ENCODE measurements at regions not wholly inside any gene's neighbourhood (a gene's known extent, or its start where the extent isn't known, plus 50 kb on each side); places are given as distances from the start of the nearest gene placed in this dataset.

GRCh38 chr13:78430166-78430791 lies 173.1 kb downstream of the POU4F1 start:
- DNase-seq (ENCODE audit: low read depth, low spot score) = no peak
- in situ Hi-C loops (cut with HindIII; ENCODE audit: low sequenced_read_pairs) = no loop called here
- TF ChIP-seq, protein P1, sequence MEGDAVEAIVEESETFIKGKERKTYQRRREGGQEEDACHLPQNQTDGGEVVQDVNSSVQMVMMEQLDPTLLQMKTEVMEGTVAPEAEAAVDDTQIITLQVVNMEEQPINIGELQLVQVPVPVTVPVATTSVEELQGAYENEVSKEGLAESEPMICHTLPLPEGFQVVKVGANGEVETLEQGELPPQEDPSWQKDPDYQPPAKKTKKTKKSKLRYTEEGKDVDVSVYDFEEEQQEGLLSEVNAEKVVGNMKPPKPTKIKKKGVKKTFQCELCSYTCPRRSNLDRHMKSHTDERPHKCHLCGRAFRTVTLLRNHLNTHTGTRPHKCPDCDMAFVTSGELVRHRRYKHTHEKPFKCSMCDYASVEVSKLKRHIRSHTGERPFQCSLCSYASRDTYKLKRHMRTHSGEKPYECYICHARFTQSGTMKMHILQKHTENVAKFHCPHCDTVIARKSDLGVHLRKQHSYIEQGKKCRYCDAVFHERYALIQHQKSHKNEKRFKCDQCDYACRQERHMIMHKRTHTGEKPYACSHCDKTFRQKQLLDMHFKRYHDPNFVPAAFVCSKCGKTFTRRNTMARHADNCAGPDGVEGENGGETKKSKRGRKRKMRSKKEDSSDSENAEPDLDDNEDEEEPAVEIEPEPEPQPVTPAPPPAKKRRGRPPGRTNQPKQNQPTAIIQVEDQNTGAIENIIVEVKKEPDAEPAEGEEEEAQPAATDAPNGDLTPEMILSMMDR (IDR thresholded peaks at IDR 0.05; ENCODE audit: low read depth, low read length) = no peak
- H3K4me3 ChIP-seq (ENCODE audit: low read depth, low read length) = no peak overlapping the region

DNA sequence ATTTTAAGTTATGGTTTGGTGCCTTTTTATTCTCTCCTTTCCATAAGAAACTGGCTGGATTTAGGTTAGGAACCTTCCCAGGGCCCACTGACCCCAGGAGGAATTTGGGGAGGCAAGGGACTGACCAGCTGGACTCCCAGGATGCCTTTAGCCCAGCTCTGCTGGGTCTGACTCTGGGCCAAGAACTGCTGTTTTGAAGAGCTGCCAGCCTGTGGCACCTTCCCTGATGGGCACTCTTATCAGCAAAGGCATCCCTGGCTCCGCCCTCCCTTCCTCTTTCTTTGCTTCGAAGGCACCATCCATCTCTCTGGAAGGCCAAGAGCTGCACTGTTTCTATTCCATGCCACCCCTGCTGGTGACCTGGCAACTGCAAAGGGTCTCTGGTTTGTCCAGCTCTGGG lies 174.7 kb downstream of the POU4F1 start:
- in situ Hi-C loops (cut with HindIII; ENCODE audit: low sequenced_read_pairs) = no loop called here

GRCh38 chr13:78426183-78426582 lies 177.2 kb downstream of the POU4F1 start:
- DNase-seq (ENCODE audit: low read depth, low spot score) = no peak
- TF ChIP-seq, protein P1 (IDR thresholded peaks at IDR 0.05; ENCODE audit: low read depth, low read length) = no peak
- in situ Hi-C loops (cut with HindIII; ENCODE audit: low sequenced_read_pairs) = no loop called here
- no peak overlapping the region for H3K4me3 ChIP-seq (ENCODE audit: low read depth, low read length)

More for the DNA sequence above, 174.7 kb downstream of the POU4F1 start:
- H3K4me3 ChIP-seq (ENCODE audit: low read depth, low read length) = no peak overlapping the region
- TF ChIP-seq, protein P1 (IDR thresholded peaks at IDR 0.05; ENCODE audit: low read depth, low read length) = no peak
- no peak for DNase-seq (ENCODE audit: low read depth, low spot score)

GRCh38 chr13:78420814-78421213 lies 182.5 kb downstream of the POU4F1 start:
- TF ChIP-seq, protein P1 (IDR thresholded peaks at IDR 0.05; ENCODE audit: low read depth, low read length) = no peak
- no peak overlapping the region for H3K4me3 ChIP-seq (ENCODE audit: low read depth, low read length)
- in situ Hi-C loops (cut with HindIII; ENCODE audit: low sequenced_read_pairs) = no loop called here
- DNase-seq (ENCODE audit: low read depth, low spot score) = no peak

DNA sequence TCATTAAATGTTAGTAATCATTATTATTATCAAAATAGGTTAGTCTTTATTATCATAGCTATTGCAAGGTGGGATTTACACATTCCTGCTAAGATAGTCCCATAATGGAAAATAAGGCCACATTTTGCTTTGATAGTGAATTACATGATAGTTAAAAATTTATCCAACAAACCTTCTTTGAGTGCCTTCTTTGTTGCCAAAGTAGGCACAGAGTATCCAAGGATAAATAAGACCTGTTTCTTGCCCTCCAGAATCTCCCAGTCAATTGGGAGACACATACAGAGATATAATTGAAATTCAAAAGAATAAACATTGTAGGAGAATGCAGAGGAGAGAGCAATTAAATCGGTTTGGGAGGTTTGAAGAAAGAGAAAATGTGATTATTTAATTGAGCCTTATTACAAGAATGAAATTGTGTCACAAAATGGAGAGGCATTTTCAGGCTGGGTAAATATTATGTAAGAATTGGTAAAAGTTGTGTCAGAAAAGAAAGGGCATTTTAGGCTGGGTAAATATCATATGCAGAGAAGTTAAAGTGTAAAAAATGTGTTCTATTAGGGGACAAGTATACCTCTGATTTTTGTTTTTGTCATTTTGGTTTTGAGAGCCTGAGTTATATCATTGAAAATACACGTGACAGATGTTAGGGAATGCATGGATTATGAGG lies 189.3 kb downstream of the POU4F1 start:
- in situ Hi-C loops (cut with HindIII; ENCODE audit: low sequenced_read_pairs) = no loop called here
- TF ChIP-seq, protein P1 (IDR thresholded peaks at IDR 0.05; ENCODE audit: low read depth, low read length) = no peak
- DNase-seq (ENCODE audit: low read depth, low spot score) = no peak
- H3K4me3 ChIP-seq (ENCODE audit: low read depth, low read length) = no peak overlapping the region

DNA sequence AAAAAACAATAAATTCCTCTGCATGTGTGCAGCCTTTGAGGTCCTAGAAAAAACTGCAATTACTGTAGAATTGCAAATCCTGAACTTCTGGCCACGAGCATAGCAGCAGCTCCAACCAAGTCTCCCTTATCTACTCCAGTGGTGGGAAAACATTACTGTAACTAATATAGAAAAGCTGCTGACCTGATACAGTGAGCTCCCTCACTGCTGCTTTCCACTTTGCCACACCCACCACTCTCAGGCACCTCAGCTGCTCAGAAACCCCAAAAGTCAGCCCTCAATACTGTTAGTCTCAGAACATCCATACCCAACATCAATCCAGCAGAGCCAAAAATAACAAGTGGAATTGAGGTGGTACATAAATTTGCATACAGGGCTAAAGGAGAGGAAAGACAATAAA lies 192.5 kb downstream of the POU4F1 start:
- TF ChIP-seq, protein P1 (IDR thresholded peaks at IDR 0.05; ENCODE audit: low read depth, low read length) = no peak
- no peak for DNase-seq (ENCODE audit: low read depth, low spot score)
- H3K4me3 ChIP-seq (ENCODE audit: low read depth, low read length) = no peak overlapping the region
- in situ Hi-C loops (cut with HindIII; ENCODE audit: low sequenced_read_pairs) = no loop called here

Measured in astrocyte of the spinal cord (primary cell).